Fibroblast of mammary gland (primary cell): ENCODE measurements at regions not wholly inside any gene's neighbourhood (a gene's known extent, or its start where the extent isn't known, plus 50 kb on each side); places are given as distances from the start of the nearest gene placed in this dataset.

Experiments
- DNase-seq: peaks from one replicate; pipeline ENCODE4 v3.0.0-alpha.2; 2010; ENCODE audit warnings: low read depth
- H3K4me3 ChIP-seq: 2 replicates; pipeline ENCODE4 v1.5.1; 2011; ENCODE audit warnings: low read depth, mild to moderate bottlenecking, low read length, moderate library complexity; ENCODE audit not compliant: control insufficient read depth
- CTCF ChIP-seq: conservative IDR thresholded peaks from 2 replicates; pipeline ENCODE4 v1.5.1; 2011; ENCODE audit warnings: low read depth, low read length, inconsistent platforms; ENCODE audit not compliant: control insufficient read depth, insufficient read depth

- no peak overlapping the region for H3K4me3 ChIP-seq
- no peak for DNase-seq
- no peak for TF ChIP-seq CTCF
These were observed 152.6 kb downstream of the IRF8 start for GRCh38 chr16:86051368-86052114.

- TF ChIP-seq CTCF = no peak
- no peak for DNase-seq
- no peak overlapping the region for H3K4me3 ChIP-seq
These were observed 153.2 kb downstream of the IRF8 start for GRCh38 chr16:86052115-86052670.

DNA sequence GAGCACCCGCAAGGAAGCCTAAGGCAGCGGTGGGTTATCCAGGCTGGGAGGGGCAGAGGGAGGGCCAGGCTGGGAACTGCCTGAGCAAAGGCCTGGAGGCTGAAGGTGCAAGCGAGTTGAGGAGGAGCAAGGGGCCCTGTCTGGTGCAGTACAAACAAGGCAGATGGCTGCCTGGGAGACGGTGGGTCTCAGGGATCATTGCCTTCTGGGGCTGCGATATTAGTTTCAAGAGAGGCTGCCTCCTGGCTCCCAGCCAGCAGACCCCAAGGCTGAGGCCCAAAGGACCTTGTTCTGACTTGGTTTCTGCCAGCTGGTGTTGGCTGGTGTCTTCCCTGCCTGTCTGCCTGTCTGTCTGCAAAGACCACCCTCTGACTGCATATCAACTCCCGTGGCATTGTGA, 154.0 kb downstream of the IRF8 start:
- H3K4me3 ChIP-seq = no peak overlapping the region
- TF ChIP-seq CTCF = no peak
- DNase-seq = no peak

DNA sequence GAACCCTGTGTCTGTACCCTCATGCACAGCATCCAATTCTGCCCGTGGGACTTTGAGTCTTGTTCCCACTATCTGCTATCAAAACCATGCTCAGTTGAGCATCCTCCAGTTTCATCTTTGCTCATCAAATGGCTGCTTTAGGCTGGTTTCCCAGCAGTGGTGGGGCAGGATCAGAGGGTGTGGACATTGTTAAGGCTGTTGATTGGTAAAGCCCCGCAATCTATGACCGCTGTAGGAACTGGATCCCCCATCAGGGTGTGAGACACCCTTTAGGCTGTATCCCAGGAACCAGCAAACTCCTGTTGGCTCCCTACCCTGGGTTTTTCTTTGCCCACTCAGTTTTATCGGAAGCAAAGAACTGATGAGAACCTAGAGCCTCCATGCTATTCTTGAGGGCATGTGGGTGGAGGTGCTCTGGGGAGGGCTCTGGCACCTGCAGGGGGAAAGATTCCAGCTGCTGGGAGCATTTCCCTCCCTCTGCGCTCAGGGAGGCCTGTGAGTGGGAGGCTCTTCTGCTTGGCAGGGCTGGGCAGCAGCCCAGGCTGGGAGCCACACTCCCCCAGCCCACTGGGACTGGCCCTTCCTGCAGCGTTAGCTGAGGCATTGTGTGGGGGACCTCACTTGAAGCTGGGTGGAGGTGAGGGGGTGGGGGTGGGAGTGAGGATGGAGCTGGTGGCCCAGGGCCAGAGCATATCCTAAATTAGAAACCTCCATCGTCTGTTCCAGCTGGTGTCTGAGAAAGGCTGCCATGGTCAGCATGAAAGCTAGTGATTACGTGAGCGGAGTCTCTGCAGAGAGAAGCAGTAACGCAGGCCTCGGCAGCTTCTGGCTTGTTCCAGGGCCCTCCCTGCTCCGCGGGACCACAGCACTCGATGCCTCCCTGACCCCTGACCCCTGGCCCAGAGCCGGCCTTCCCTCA, 160.6 kb downstream of the IRF8 start:
- no peak for DNase-seq
- H3K4me3 ChIP-seq = no peak overlapping the region
- no peak for TF ChIP-seq CTCF

- no peak overlapping the region for H3K4me3 ChIP-seq
- DNase-seq = no peak
- TF ChIP-seq CTCF = no peak
These were observed 161.7 kb downstream of the IRF8 start for GRCh38 chr16:86060381-86061317.

DNA sequence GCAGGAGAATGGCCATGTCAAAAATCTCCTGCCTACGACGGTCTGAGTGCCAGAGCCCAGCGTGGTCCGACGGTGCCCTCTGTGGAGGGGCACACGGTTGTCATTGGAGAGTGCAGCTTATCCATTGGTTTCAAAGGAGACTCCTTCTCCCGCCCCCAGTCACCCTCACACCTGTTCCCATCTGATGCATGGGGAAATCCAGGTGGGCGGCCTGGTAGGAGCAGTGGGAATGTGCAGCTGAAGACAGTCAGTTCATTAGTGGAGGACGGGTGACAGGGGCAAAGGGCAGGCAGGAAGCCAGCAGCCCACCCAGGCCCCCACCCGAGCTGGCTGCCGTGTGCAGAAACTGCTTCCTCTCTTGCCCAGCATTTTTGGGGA, 162.3 kb downstream of the IRF8 start:
- no peak overlapping the region for H3K4me3 ChIP-seq
- DNase-seq = no peak
- no peak for TF ChIP-seq CTCF
